GM12873 (cell line): ENCODE measurements at regions not wholly inside any gene's neighbourhood (a gene's known extent, or its start where the extent isn't known, plus 50 kb on each side); places are given as distances from the start of the nearest gene placed in this dataset.

Source experiments
- CTCF ChIP-seq: IDR thresholded peaks from 2 replicates; pipeline ENCODE4 v1.5.1; 2012; ENCODE audit warnings: low read depth, mild to moderate bottlenecking, moderate library complexity, low read length, control low read depth; ENCODE audit not compliant: insufficient read depth; ENCODE audit errors: missing control alignments

DNA sequence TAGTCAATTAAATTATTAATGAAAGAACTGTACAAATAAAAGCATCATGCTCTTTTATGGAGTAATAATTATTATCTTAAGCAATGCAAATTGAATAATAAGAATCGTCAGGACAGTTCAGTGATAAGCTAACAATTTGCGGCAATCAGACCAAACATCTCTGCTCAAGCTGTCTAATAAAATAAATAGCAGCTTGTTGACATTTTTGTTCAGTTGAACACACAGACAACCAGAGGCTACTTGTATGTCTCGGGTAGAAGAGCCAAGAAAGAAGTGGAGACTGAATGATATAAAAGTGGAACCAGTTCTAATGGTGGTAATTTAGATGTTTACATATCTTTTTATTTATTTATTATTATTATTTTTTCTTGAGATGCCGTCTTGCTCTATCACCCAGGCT, 57.4 kb upstream of the FOXN3 start:
- no peak for TF ChIP-seq CTCF

GRCh38 chr14:89473989-89474388, 57.0 kb upstream of the FOXN3 start:
- no peak for TF ChIP-seq CTCF

GRCh38 chr14:89473569-89473968, 56.5 kb upstream of the FOXN3 start:
- no peak for TF ChIP-seq CTCF

DNA sequence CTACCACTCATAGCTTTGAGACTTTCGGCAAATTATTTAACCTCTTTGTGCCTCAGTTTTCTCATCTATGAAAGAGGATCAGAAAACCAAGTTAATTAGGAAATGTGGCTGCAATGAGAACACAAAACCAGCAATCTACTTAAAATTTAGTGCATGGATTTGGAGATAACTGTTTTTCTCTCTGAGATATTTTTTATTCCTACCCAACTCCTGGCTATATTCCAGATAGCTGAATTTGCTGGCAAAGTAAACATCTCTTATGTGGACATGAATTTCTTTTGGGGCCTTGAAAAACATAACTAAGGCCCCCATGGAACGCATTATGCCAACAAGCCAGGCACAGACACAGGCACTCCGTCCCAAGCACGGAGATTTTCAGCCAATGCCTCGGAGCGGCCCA, 53.4 kb upstream of the FOXN3 start:
- TF ChIP-seq CTCF: no peak

- TF ChIP-seq CTCF: no peak
Observed at GRCh38 chr14:89469210-89470198, 52.5 kb upstream of the FOXN3 start.

GRCh38 chr14:89468566-89468965, 51.5 kb upstream of the FOXN3 start:
- no peak for TF ChIP-seq CTCF

- TF ChIP-seq CTCF: no peak
Observed at GRCh38 chr14:89466944-89467343, 49.9 kb upstream of the FOXN3 start.
